ENCODE measurements at regions not wholly inside any gene's neighbourhood (a gene's known extent, or its start where the extent isn't known, plus 50 kb on each side); places are given as distances from the start of the nearest gene placed in this dataset.

- TF ChIP-seq, protein P1, sequence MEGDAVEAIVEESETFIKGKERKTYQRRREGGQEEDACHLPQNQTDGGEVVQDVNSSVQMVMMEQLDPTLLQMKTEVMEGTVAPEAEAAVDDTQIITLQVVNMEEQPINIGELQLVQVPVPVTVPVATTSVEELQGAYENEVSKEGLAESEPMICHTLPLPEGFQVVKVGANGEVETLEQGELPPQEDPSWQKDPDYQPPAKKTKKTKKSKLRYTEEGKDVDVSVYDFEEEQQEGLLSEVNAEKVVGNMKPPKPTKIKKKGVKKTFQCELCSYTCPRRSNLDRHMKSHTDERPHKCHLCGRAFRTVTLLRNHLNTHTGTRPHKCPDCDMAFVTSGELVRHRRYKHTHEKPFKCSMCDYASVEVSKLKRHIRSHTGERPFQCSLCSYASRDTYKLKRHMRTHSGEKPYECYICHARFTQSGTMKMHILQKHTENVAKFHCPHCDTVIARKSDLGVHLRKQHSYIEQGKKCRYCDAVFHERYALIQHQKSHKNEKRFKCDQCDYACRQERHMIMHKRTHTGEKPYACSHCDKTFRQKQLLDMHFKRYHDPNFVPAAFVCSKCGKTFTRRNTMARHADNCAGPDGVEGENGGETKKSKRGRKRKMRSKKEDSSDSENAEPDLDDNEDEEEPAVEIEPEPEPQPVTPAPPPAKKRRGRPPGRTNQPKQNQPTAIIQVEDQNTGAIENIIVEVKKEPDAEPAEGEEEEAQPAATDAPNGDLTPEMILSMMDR (conservative IDR thresholded peaks at IDR 0.05; ENCODE audit: low read length) = no peak
- no peak for TF ChIP-seq EZH2phosphoT487 (IDR thresholded peaks at IDR 0.05; ENCODE audit: borderline replicate concordance)
Observed at GRCh38 chr12:41627476-41627875, 439.4 kb downstream of the PDZRN4 start.

Measured in Loucy (cell line).